ENCODE measurements at regions not wholly inside any gene's neighbourhood (a gene's known extent, or its start where the extent isn't known, plus 50 kb on each side); places are given as distances from the start of the nearest gene placed in this dataset.
"Not testable (repeated sequence)": the region's sequence is repeated elsewhere in the genome, so short reads cannot be mapped to it uniquely, and the experiment has no call there.

- intact Hi-C loops (cut with DNase I): no loop called here
These were observed 148.9 kb upstream of the TBC1D5 start for GRCh38 chr3:17891139-17891856.

GRCh38 chr3:17885986-17886385 is 143.6 kb upstream of the TBC1D5 start:
- no peak for DNase-seq (ENCODE audit: low spot score)
- intact Hi-C loops (cut with DNase I): no loop called here

More at GRCh38 chr3:17891139-17891856, 148.9 kb upstream of the TBC1D5 start:
- DNase-seq (ENCODE audit: low spot score): no peak

GRCh38 chr3:17882981-17883380 is 140.6 kb upstream of the TBC1D5 start:
- intact Hi-C loops (cut with DNase I): no loop called here
- DNase-seq (ENCODE audit: low spot score): no peak

GRCh38 chr3:17877299-17877698 is 134.9 kb upstream of the TBC1D5 start:
- no peak for DNase-seq (ENCODE audit: low spot score)
- intact Hi-C loops (cut with DNase I): no loop called here

GRCh38 chr3:17874636-17875035 is 132.2 kb upstream of the TBC1D5 start:
- intact Hi-C loops (cut with DNase I): no loop called here
- DNase-seq (ENCODE audit: low spot score): no peak

GRCh38 chr3:17872457-17872856 is 130.0 kb upstream of the TBC1D5 start:
- intact Hi-C loops (cut with DNase I): no loop called here
- DNase-seq (ENCODE audit: low spot score): no peak

GRCh38 chr3:17865631-17866030 is 123.2 kb upstream of the TBC1D5 start:
- no peak for DNase-seq (ENCODE audit: low spot score)

GRCh38 chr3:17861476-17861875 is 119.0 kb upstream of the TBC1D5 start:
- intact Hi-C loops (cut with DNase I): no loop called here
- no peak for DNase-seq (ENCODE audit: low spot score)

More at GRCh38 chr3:17865631-17866030, 123.2 kb upstream of the TBC1D5 start:
- intact Hi-C loops (cut with DNase I): no loop called here

- intact Hi-C loops (cut with DNase I): not testable (repeated sequence)
These were observed 118.5 kb upstream of the TBC1D5 start for GRCh38 chr3:17860840-17861471.

GRCh38 chr3:17852217-17852616 is 109.8 kb upstream of the TBC1D5 start:
- intact Hi-C loops (cut with DNase I): no loop called here
- no peak for DNase-seq (ENCODE audit: low spot score)

More at GRCh38 chr3:17860840-17861471, 118.5 kb upstream of the TBC1D5 start:
- DNase-seq (ENCODE audit: low spot score): not testable (repeated sequence)

GRCh38 chr3:17850448-17850847 is 108.0 kb upstream of the TBC1D5 start:
- DNase-seq (ENCODE audit: low spot score): no peak
- intact Hi-C loops (cut with DNase I): no loop called here

- no peak for DNase-seq (ENCODE audit: low spot score)
- intact Hi-C loops (cut with DNase I): loop anchor here (10.0 kb wide), 1 partner anchor 593 kb away; no protein-coding TSS in a partner anchor
These were observed 105.7 kb upstream of the TBC1D5 start for GRCh38 chr3:17848102-17848501.

GRCh38 chr3:17847156-17847555 is 104.7 kb upstream of the TBC1D5 start:
- intact Hi-C loops (cut with DNase I): loop anchor here (10.0 kb wide), 1 partner anchor 592 kb away; no protein-coding TSS in a partner anchor
- DNase-seq (ENCODE audit: low spot score): no peak

GRCh38 chr3:17846466-17846865 is 104.0 kb upstream of the TBC1D5 start:
- intact Hi-C loops (cut with DNase I): loop anchor here (10.0 kb wide), 1 partner anchor 592 kb away; no protein-coding TSS in a partner anchor

GRCh38 chr3:17845026-17845812 is 102.8 kb upstream of the TBC1D5 start:
- intact Hi-C loops (cut with DNase I): loop anchor here (10.0 kb wide), 1 partner anchor 590 kb away; no protein-coding TSS in a partner anchor

More at GRCh38 chr3:17846466-17846865, 104.0 kb upstream of the TBC1D5 start:
- no peak for DNase-seq (ENCODE audit: low spot score)

GRCh38 chr3:17844236-17844635 is 101.8 kb upstream of the TBC1D5 start:
- intact Hi-C loops (cut with DNase I): loop anchor here (10.0 kb wide), 1 partner anchor 589 kb away; no protein-coding TSS in a partner anchor

More at GRCh38 chr3:17845026-17845812, 102.8 kb upstream of the TBC1D5 start:
- no peak for DNase-seq (ENCODE audit: low spot score)

GRCh38 chr3:17841190-17841828 is 98.9 kb upstream of the TBC1D5 start:
- intact Hi-C loops (cut with DNase I): loop anchor here (2.0 to 10.0 kb wide), 3 partner anchors 197 to 587 kb away; no protein-coding TSS in a partner anchor
- peak; percentile 88 for DNase-seq (ENCODE audit: low spot score)

More at GRCh38 chr3:17844236-17844635, 101.8 kb upstream of the TBC1D5 start:
- DNase-seq (ENCODE audit: low spot score): no peak

- no peak for DNase-seq (ENCODE audit: low spot score)
- intact Hi-C loops (cut with DNase I): loop anchor here (2.0 to 10.0 kb wide), 3 partner anchors 196 to 586 kb away; no protein-coding TSS in a partner anchor
These were observed 98.2 kb upstream of the TBC1D5 start for GRCh38 chr3:17840651-17841050.

GRCh38 chr3:17840126-17840525 is 97.7 kb upstream of the TBC1D5 start:
- intact Hi-C loops (cut with DNase I): loop anchor here (2.0 to 10.0 kb wide), 3 partner anchors 195 to 585 kb away; no protein-coding TSS in a partner anchor
- DNase-seq (ENCODE audit: low spot score): no peak

All from cardiac septum (tissue), 1 donor.